Activated T-cell treated with anti-CD3 and anti-CD28 coated beads, Interleukin-2, amount 50 U/mL, for 4 hours (primary cell): ENCODE measurements at regions not wholly inside any gene's neighbourhood (a gene's known extent, or its start where the extent isn't known, plus 50 kb on each side); places are given as distances from the start of the nearest gene placed in this dataset.

Experiments used
- ATAC-seq, 2 donors: fragments of 200-7000 bp; cut with Tn5 transposase; one replicate each; pipeline ENCODE4 v1.10.0; 2021
- DNase-seq: peaks from one replicate; pipeline ENCODE4 v3.0.0-alpha.2; 2020
- H3K27me3 Mint-ChIP-seq: one replicate; pipeline ENCODE4 v1.8.0; 2021; ENCODE audit warnings: low read depth, mixed read lengths
- H3K36me3 Mint-ChIP-seq: one replicate; pipeline ENCODE4 v1.8.0; 2022; ENCODE audit warnings: mixed read lengths; ENCODE audit not compliant: insufficient read depth
- H3K4me1 Mint-ChIP-seq: one replicate; pipeline ENCODE4 v1.8.0; 2021; ENCODE audit warnings: low read depth, mixed read lengths
- H3K4me3 Mint-ChIP-seq: one replicate; pipeline ENCODE4 v1.8.0; 2021; ENCODE audit warnings: mild to moderate bottlenecking, moderate library complexity, mixed read lengths
- H3K9me3 Mint-ChIP-seq: one replicate; pipeline ENCODE4 v1.8.0; 2021; ENCODE audit warnings: mixed read lengths

DNA sequence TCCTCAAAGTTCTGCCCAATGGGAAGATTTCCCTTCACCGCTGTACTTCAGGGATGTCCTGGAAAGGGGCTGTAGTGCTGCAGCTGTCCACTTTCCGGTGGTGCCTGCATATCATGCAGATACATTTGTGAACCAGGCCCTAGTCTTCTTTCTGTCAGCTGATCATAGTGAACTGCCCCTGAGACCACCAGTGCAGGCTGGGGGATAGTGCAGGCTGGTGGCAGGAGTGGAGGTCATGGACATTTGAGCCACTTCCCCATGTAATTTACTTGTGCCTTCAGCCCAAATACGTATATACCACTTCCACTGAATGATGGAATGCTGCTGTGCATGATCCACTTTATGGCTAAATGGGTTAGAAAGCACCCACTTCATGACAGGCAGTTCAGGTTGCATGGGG, 120.0 kb downstream of the ZNF280B start:
- DNase-seq (no peak), ATAC-seq (no peak)
- H3K27me3 Mint-ChIP-seq = peaks cover 35% of the 10 kb centered on the region

DNA sequence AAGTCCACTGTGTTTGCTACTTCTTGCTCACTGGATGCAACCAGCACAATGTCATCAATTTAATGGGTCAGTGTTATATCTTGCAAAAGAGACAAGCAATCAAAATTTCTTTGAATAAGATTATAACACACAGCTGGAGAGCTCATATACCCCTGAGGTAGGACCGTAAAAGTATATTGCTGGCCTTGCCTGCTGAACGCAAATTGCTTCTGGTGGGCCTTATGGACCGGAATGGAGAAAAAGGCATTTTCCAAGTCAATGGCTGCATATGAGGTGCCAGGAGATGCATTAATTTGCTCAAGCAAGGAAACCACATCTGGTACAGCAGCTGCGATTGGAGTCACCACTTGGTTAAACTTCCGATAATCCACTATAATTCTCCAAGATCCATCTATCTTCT, 119.1 kb downstream of the ZNF280B start:
- Mint-ChIP-seq H3K4me1 (no peaks in the 10 kb centered on the region), H3K27me3 (peaks cover 29% of the 10 kb centered on the region), H3K4me3 (no peak overlapping the region), H3K36me3 (no peaks in the 10 kb centered on the region), H3K9me3 (no peaks in the 10 kb centered on the region)
- ATAC-seq = no peak
- DNase-seq = no peak

More for the DNA sequence above, 120.0 kb downstream of the ZNF280B start:
- no peaks in the 10 kb centered on the region for H3K36me3 Mint-ChIP-seq
- no peak overlapping the region for H3K4me3 Mint-ChIP-seq
- H3K9me3 Mint-ChIP-seq = no peaks in the 10 kb centered on the region
- no peaks in the 10 kb centered on the region for H3K4me1 Mint-ChIP-seq

DNA sequence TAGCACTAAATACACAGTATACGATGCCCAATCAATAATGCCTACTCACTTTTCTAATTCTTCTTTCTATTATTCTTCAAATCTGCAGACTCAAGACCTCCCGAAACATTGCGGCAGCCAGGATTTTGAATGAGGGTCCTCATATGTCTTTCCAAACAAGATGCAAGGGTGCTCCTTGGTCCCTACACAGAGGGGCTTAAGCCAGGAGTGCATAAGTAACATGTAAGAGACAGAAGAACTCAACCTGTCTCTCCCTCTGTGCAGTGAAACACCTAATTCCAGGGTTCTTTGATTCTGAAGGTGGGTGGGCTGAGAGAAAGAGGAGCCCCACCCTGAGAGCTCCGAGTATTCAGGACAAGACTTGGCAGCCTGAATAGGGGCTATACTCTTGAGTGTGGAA, 117.6 kb downstream of the ZNF280B start:
- H3K4me1 Mint-ChIP-seq = peaks cover 2% of the 10 kb centered on the region
- ATAC-seq (no peak), DNase-seq (no peak)
- H3K9me3 Mint-ChIP-seq = no peaks in the 10 kb centered on the region
- H3K36me3 Mint-ChIP-seq = no peaks in the 10 kb centered on the region
- H3K4me3 Mint-ChIP-seq = no peak overlapping the region
- H3K27me3 Mint-ChIP-seq = peaks cover 20% of the 10 kb centered on the region

DNA sequence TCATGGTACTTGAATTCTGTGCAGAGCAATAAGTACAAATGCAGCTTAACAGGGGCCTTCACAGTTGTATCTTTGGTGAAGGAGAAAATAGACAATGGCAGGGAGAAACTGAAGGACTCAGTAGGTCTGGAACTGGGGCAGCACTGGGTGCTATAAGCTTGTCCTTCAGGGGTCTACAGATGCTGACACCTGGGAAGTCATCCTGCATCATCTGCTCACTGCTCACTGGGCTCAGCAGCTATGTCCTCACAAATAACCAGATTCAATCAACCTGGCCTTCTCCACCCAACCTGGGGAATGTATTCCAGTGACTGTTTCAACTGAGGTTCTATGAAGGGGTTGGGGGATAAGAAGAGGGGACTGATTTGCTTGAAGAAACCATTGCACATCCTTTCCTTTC, 117.0 kb downstream of the ZNF280B start:
- Mint-ChIP-seq H3K4me1 (peaks cover 2% of the 10 kb centered on the region), H3K27me3 (peaks cover 19% of the 10 kb centered on the region), H3K36me3 (no peaks in the 10 kb centered on the region), H3K9me3 (no peaks in the 10 kb centered on the region), H3K4me3 (no peak overlapping the region)
- no peak for DNase-seq
- ATAC-seq = no peak

DNA sequence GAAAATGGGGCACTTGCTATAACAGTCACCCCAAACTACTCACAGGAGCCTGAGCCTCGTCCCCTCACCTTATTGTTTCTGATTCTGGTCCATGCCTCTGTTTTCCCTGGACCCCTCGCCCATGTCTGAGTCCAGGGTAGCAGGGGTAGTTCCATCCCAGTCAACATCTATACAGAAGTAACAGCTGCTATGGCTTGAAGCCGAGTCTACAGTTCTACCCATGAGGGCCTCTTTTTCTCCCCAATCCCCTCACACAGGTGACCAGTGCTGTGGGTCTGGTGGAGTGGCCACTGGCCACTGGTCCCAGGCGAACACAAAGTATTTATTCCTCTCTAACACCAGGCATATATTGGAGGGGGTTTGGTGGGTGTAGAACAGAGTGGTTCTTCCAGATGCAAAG, 116.4 kb downstream of the ZNF280B start:
- H3K27me3 Mint-ChIP-seq = peaks cover 22% of the 10 kb centered on the region
- DNase-seq (no peak), ATAC-seq (no peak)
- H3K4me3 Mint-ChIP-seq = no peak overlapping the region
- no peaks in the 10 kb centered on the region for H3K36me3 Mint-ChIP-seq
- no peaks in the 10 kb centered on the region for H3K9me3 Mint-ChIP-seq
- H3K4me1 Mint-ChIP-seq = peaks cover 2% of the 10 kb centered on the region

- ATAC-seq (no peak), DNase-seq (no peak)
- no peak overlapping the region for H3K4me3 Mint-ChIP-seq
- H3K9me3 Mint-ChIP-seq = no peaks in the 10 kb centered on the region
- H3K36me3 Mint-ChIP-seq = no peaks in the 10 kb centered on the region
- H3K4me1 Mint-ChIP-seq = peaks cover 2% of the 10 kb centered on the region
- peaks cover 16% of the 10 kb centered on the region for H3K27me3 Mint-ChIP-seq
Measured at GRCh38 chr22:22394591-22394990, 114.0 kb downstream of the ZNF280B start.

DNA sequence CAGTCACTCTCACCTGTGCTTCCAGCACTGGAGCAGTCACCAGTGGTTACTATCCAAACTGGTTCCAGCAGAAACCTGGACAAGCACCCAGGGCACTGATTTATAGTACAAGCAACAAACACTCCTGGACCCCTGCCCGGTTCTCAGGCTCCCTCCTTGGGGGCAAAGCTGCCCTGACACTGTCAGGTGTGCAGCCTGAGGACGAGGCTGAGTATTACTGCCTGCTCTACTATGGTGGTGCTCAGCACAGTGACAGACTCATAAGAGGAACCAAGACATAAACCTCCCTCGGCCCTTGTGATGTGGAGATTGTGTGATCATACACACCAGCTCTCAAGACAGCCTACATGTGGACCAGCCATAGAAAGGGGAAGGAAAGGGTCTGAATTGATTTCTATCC, 113.3 kb downstream of the ZNF280B start:
- peaks cover 2% of the 10 kb centered on the region for H3K4me1 Mint-ChIP-seq
- H3K4me3 Mint-ChIP-seq = no peak overlapping the region
- H3K36me3 Mint-ChIP-seq = no peaks in the 10 kb centered on the region
- ATAC-seq (no peak), DNase-seq (no peak)
- H3K27me3 Mint-ChIP-seq = peaks cover 15% of the 10 kb centered on the region
- no peaks in the 10 kb centered on the region for H3K9me3 Mint-ChIP-seq

DNA sequence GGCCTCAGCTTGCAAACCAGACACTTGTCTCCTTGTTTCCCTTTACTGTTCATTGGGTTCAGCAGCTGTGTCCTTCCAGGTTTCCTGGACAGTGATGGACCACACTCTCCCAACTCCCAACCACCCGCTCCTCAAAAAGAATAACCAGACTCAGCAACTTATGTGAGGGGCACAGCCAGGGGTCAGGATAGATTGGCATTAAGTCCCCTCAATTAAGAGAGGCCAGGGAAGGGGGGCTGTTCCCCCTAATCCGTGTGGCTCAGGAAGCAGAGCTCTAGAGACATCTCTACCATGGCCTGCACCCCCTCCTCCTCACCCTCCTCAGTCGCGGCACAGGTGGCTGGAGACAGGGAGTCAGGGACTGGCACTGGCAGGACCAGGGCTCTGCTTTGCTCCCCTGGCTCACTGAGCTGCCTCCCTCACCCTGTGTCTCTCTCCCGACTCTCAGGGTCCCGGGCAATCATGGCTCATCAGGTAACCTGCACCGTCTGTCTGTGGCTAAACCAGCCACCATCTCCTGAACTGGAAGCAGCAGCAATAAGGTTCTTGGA, 111.7 kb downstream of the ZNF280B start:
- Mint-ChIP-seq H3K27me3 (peaks cover 8% of the 10 kb centered on the region), H3K9me3 (no peaks in the 10 kb centered on the region), H3K36me3 (no peaks in the 10 kb centered on the region), H3K4me1 (peaks cover 2% of the 10 kb centered on the region), H3K4me3 (no peak overlapping the region)
- ATAC-seq = no peak
- DNase-seq = no peak

- peaks cover 2% of the 10 kb centered on the region for H3K4me1 Mint-ChIP-seq
- H3K4me3 Mint-ChIP-seq = no peak overlapping the region
- peaks cover 8% of the 10 kb centered on the region for H3K27me3 Mint-ChIP-seq
- DNase-seq (no peak), ATAC-seq (no peak)
- H3K36me3 Mint-ChIP-seq = no peaks in the 10 kb centered on the region
- H3K9me3 Mint-ChIP-seq = no peaks in the 10 kb centered on the region
Measured at GRCh38 chr22:22397292-22397870, 111.2 kb downstream of the ZNF280B start.

DNA sequence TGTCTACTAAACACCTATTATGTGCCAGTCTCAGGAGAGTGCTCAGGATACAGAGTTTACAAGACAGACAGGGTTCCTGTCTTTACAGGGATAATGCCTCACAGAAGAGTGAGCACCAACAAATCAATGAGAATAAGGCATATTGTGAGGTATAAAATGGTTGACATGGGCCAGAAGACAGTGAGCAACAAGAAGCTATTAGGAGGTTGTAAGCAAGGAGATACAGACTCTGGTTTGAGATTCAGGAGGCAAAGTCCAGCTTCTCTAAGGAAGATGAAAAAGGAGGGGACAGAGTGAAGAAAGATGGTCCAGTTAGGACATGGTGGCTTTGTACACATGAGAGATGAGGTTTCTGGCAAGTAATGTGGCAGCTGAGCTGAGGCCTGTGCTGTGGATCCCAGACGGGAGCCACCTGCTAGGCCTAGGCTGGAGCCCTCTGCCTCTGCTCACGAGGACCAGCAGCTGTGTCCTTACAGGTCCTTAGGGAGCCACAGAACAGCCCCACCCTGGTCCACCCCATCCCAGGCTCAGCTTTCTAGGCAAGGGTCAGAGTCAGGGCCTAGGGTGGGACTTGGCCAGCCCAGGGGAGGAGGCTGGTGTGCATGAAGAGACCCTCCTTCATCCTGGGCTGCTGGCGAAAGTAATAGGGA, 110.5 kb downstream of the ZNF280B start:
- Mint-ChIP-seq H3K36me3 (no peaks in the 10 kb centered on the region), H3K4me3 (no peak overlapping the region), H3K9me3 (no peaks in the 10 kb centered on the region), H3K27me3 (peaks cover 8% of the 10 kb centered on the region), H3K4me1 (peaks cover 2% of the 10 kb centered on the region)
- ATAC-seq (no peak), DNase-seq (no peak)

DNA sequence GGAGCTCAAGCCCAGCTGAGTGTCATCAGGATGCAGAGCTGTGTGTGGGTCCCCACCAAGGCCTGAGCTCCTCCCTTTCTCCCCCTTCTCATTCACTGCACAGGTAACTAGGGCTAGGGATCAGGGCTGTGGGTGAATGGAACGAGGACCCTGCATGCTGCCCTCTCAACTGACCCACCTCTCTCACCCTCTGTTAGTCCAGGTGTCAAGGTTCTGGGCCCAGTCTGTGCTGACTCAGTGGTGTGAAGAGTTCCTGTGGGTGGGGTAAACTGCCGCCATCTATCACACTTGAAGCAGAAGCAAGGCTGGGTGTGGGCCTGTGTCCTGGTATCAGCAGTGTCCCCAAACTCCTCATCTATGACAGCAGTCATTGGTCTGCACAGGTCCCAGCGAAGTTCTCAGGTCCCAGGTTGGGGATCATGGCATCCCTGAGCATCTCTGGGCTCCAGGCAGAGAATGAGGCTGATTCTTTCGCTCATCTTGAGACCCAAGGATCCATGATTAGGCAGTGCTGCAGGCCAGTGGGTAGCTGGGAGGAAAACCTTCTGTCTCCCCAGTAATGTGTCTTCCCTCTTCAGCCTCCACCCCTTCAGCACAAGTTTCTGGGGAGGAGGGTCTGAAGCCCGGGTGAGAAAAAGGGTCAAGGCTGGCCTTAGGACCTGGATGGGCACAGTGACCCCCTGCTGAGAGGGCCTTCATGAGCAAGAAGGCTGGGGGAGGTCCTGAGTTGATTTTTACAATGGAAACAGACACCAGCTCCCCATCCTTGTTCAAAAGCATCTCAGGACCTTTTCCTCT, 109.8 kb downstream of the ZNF280B start:
- DNase-seq (no peak), ATAC-seq (no peak)
- H3K4me1 Mint-ChIP-seq = peaks cover 2% of the 10 kb centered on the region
- peaks cover 9% of the 10 kb centered on the region for H3K27me3 Mint-ChIP-seq
- no peaks in the 10 kb centered on the region for H3K9me3 Mint-ChIP-seq
- H3K4me3 Mint-ChIP-seq = no peak overlapping the region
- H3K36me3 Mint-ChIP-seq = no peaks in the 10 kb centered on the region

- ATAC-seq (no peak), DNase-seq (no peak)
- H3K9me3 Mint-ChIP-seq = no peaks in the 10 kb centered on the region
- peaks cover 2% of the 10 kb centered on the region for H3K4me1 Mint-ChIP-seq
- peaks cover 9% of the 10 kb centered on the region for H3K27me3 Mint-ChIP-seq
- H3K4me3 Mint-ChIP-seq = no peak overlapping the region
- no peaks in the 10 kb centered on the region for H3K36me3 Mint-ChIP-seq
Measured at GRCh38 chr22:22400099-22400498, 108.4 kb downstream of the ZNF280B start.

DNA sequence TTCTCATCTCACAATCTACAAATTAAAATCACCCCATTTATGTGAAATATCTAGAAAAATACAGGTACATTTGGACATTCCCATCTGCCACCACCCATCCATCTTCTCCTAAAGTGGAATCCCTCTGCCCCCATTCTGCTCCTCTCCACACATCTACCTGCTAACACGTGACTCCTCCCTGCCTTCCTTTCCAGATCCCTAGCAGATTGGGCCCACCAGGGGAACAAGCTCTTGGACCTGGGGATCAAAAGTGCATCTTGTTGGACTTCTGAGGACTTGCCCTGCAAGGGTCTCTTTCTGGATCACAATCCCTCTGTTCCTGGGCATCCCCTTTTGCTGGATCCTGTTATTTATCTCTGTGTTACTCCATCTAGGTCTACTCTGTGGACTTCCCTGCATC, 107.6 kb downstream of the ZNF280B start:
- H3K36me3 Mint-ChIP-seq = no peaks in the 10 kb centered on the region
- H3K4me3 Mint-ChIP-seq = no peak overlapping the region
- DNase-seq (no peak), ATAC-seq (no peak)
- peaks cover 9% of the 10 kb centered on the region for H3K27me3 Mint-ChIP-seq
- H3K4me1 Mint-ChIP-seq = no peaks in the 10 kb centered on the region
- no peaks in the 10 kb centered on the region for H3K9me3 Mint-ChIP-seq

DNA sequence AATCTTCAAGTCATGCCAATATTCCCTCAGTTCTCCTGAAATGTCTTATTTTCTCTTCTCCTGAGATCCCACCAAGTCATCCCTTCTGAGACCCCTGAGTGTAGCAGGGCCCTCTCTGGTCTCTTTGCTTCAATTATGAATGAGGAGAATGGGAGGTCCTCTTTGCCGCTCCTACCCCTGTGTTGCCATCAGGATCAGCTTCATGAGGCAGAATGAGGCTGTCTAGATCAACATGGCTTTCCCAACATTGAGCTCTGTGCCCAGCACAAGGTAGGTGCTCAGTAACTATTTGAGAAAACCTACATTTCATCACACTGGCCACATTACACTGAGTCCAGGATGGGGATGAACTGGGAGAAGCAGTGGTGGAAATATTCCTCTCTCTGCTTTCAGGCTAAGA, 107.2 kb downstream of the ZNF280B start:
- no peaks in the 10 kb centered on the region for H3K9me3 Mint-ChIP-seq
- ATAC-seq = no peak
- H3K4me3 Mint-ChIP-seq = no peak overlapping the region
- H3K27me3 Mint-ChIP-seq = peaks cover 9% of the 10 kb centered on the region
- H3K36me3 Mint-ChIP-seq = no peaks in the 10 kb centered on the region
- DNase-seq = no peak
- H3K4me1 Mint-ChIP-seq = no peaks in the 10 kb centered on the region

GRCh38 chr22:22403306-22403705, 105.2 kb downstream of the ZNF280B start:
- no peak for ATAC-seq
- no peak for DNase-seq
- Mint-ChIP-seq H3K36me3 (no peaks in the 10 kb centered on the region), H3K4me1 (no peaks in the 10 kb centered on the region), H3K9me3 (no peaks in the 10 kb centered on the region), H3K27me3 (peaks cover 6% of the 10 kb centered on the region), H3K4me3 (no peak overlapping the region)
